Smooth muscle cell (in vitro differentiated cells): ENCODE measurements at regions not wholly inside any gene's neighbourhood (a gene's known extent, or its start where the extent isn't known, plus 50 kb on each side); places are given as distances from the start of the nearest gene placed in this dataset.

Experiments used
- DNase-seq: peaks from one replicate; lab custom pipeline; 2025; ENCODE audit not compliant: unreplicated experiment; lab: John Stamatoyannopoulos, UW
- H2AFZ ChIP-seq: fragments of 200-600 bp; sonication (generic); 2 replicates; pipeline ENCODE4 v1.6.0; 2016; ENCODE audit warnings: antibody characterized with exemption, low read depth, mild to moderate bottlenecking
- H3F3A ChIP-seq: fragments of 200-600 bp; sonication (generic); 2 replicates; pipeline ENCODE4 v1.6.0; 2017; ENCODE audit warnings: antibody characterized with exemption, low read depth
- H3K27ac ChIP-seq: fragments of 200-600 bp; sonication (generic); 2 replicates; pipeline ENCODE4 v1.5.1; 2016; ENCODE audit warnings: low read depth, mild to moderate bottlenecking
- H3K27me3 ChIP-seq: fragments of 200-600 bp; sonication (generic); 2 replicates; pipeline ENCODE4 v1.6.1; 2016; ENCODE audit warnings: low read depth, mild to moderate bottlenecking
- H3K36me3 ChIP-seq: fragments of 200-600 bp; sonication (generic); 2 replicates; pipeline ENCODE4 v1.5.1; 2016; ENCODE audit warnings: low read depth
- H3K4me1 ChIP-seq: fragments of 200-600 bp; sonication (generic); 2 replicates; pipeline ENCODE4 v1.5.1; 2016; ENCODE audit warnings: low read depth
- H3K4me2 ChIP-seq: fragments of 200-600 bp; sonication (generic); 2 replicates; pipeline ENCODE4 v1.6.0; 2016; ENCODE audit warnings: mild to moderate bottlenecking
- H3K4me3 ChIP-seq: fragments of 200-600 bp; sonication (generic); 2 replicates; pipeline ENCODE4 v1.5.1; 2016; ENCODE audit warnings: mild to moderate bottlenecking
- H3K79me2 ChIP-seq: fragments of 200-600 bp; sonication (generic); 2 replicates; pipeline ENCODE4 v1.6.0; 2016; ENCODE audit warnings: low read depth, mild to moderate bottlenecking
- H3K9ac ChIP-seq: fragments of 200-600 bp; sonication (generic); 2 replicates; pipeline ENCODE4 v1.6.0; 2016; ENCODE audit warnings: low read depth
- H3K9me3 ChIP-seq: fragments of 200-600 bp; sonication (generic); replicated peaks from 2 replicates; pipeline ENCODE4 v1.5.1; 2016; ENCODE audit warnings: low read depth
- H4K20me1 ChIP-seq: fragments of 200-600 bp; sonication (generic); 2 replicates; pipeline ENCODE4 v1.6.0; 2016; ENCODE audit warnings: low read depth
- WGBS: methylation state at CpG from one replicate; pipeline ENCODE4 v1.1.7; 2016; ENCODE audit warnings: low lambda C conversion rate; 5-methylcytosine and 5-hydroxymethylcytosine counted together
- TF ChIP-seq, protein P1 (sequence below): fragments of 200-600 bp; sonication (generic); IDR thresholded peaks from 2 replicates; pipeline ENCODE4 v1.5.1; 2017; ENCODE audit warnings: borderline replicate concordance, mild to moderate bottlenecking, antibody characterized with exemption; ENCODE audit not compliant: insufficient read depth, poor library complexity, severe bottlenecking

DNA sequence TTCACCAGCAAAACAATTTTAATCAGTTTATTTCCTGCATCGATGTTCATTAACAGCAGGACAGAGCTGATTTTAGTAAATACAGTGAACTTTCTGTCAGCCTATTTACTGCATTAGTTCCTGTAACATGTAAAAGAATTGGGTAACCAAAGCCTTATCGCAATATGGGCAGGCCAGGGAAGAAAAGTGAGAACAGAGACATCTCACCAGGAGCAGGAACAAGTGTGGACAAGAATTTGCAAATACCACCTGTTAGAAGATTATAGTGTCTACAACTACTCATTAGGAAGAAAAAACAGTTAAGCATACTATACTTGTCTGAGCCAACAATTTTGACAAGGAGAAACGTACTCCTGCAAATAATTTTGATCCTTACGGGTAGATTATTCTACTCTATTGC lies 1293.9 kb downstream of the PLA2G4A start:
- no peaks in the 10 kb centered on the region for H3F3A ChIP-seq
- H3K9me3 ChIP-seq = no peaks in the 10 kb centered on the region
- H3K4me2 ChIP-seq = no peak overlapping the region
- 73% methylated on average over 4 of the region's 4 CpGs for WGBS
- TF ChIP-seq, protein P1, sequence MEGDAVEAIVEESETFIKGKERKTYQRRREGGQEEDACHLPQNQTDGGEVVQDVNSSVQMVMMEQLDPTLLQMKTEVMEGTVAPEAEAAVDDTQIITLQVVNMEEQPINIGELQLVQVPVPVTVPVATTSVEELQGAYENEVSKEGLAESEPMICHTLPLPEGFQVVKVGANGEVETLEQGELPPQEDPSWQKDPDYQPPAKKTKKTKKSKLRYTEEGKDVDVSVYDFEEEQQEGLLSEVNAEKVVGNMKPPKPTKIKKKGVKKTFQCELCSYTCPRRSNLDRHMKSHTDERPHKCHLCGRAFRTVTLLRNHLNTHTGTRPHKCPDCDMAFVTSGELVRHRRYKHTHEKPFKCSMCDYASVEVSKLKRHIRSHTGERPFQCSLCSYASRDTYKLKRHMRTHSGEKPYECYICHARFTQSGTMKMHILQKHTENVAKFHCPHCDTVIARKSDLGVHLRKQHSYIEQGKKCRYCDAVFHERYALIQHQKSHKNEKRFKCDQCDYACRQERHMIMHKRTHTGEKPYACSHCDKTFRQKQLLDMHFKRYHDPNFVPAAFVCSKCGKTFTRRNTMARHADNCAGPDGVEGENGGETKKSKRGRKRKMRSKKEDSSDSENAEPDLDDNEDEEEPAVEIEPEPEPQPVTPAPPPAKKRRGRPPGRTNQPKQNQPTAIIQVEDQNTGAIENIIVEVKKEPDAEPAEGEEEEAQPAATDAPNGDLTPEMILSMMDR = no peak
- H2AFZ ChIP-seq = peak overlapping the region; percentile 21
- no peaks in the 10 kb centered on the region for H4K20me1 ChIP-seq
- no peak overlapping the region for H3K27ac ChIP-seq
- no peaks in the 10 kb centered on the region for H3K27me3 ChIP-seq
- no peak overlapping the region for H3K4me3 ChIP-seq
- no peaks in the 10 kb centered on the region for H3K79me2 ChIP-seq
- no peaks in the 10 kb centered on the region for H3K4me1 ChIP-seq
- DNase-seq = no peak
- H3K9ac ChIP-seq = no peak overlapping the region
- H3K36me3 ChIP-seq = no peaks in the 10 kb centered on the region

DNA sequence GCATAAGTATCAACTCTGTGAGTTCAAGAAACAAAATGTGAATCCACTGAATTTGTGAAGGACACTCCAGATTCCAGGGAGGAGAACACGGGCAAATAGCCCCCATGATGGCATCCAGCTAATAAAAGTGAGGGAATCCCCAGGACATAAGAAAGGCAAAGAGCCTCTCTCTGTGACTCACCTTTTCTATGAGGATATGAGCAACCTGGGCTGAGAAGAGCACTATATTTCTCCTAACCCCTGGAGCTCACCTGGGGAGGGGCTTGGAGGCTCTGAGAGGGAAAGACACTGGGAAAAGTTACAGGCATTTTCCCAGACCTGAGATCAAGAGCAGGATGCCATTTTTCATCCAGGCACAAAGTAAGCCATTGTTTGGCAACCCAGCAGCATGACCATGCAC lies 1298.8 kb downstream of the PLA2G4A start:
- H3K9me3 ChIP-seq = no peaks in the 10 kb centered on the region
- WGBS = 85% methylated on average over 1 of the region's 1 CpG
- H3K36me3 ChIP-seq = no peaks in the 10 kb centered on the region
- no peaks in the 10 kb centered on the region for H3F3A ChIP-seq
- H3K4me2 ChIP-seq = no peak overlapping the region
- no peaks in the 10 kb centered on the region for H4K20me1 ChIP-seq
- H3K9ac ChIP-seq = no peak overlapping the region
- H3K27me3 ChIP-seq = no peaks in the 10 kb centered on the region
- no peak overlapping the region for H3K27ac ChIP-seq
- H2AFZ ChIP-seq = no peak overlapping the region
- no peak for DNase-seq
- no peak overlapping the region for H3K4me3 ChIP-seq
- H3K79me2 ChIP-seq = no peaks in the 10 kb centered on the region
- no peaks in the 10 kb centered on the region for H3K4me1 ChIP-seq
- TF ChIP-seq, protein P1 = no peak

DNA sequence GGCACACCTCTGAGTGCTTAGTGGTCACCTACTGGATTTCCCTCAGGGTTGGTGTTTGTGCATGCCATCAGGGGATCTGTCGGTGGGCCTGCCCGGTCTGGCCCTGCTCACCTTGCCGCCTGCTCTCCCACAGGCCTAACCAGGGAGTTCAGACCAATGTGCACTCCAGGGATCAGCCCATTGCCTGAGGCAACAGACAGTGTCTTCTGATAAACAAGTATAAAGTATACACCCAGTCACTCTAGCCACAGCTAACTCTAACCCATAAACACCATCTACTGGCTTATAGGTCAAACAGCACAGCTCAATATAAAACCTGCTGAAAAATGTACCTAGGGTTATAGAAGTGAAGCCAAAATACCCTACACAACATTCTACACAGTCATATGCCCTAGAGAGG lies 1300.0 kb downstream of the PLA2G4A start:
- no peak overlapping the region for H3K27ac ChIP-seq
- 79% methylated on average over 3 of the region's 3 CpGs for WGBS
- no peaks in the 10 kb centered on the region for H3K79me2 ChIP-seq
- no peak overlapping the region for H2AFZ ChIP-seq
- H3K27me3 ChIP-seq = no peaks in the 10 kb centered on the region
- H3K4me2 ChIP-seq = no peak overlapping the region
- H3K36me3 ChIP-seq = no peaks in the 10 kb centered on the region
- H3K4me1 ChIP-seq = no peaks in the 10 kb centered on the region
- H4K20me1 ChIP-seq = no peaks in the 10 kb centered on the region
- TF ChIP-seq, protein P1 = peak; percentile 17
- no peak overlapping the region for H3K4me3 ChIP-seq
- no peaks in the 10 kb centered on the region for H3F3A ChIP-seq
- H3K9ac ChIP-seq = no peak overlapping the region
- DNase-seq = no peak
- no peaks in the 10 kb centered on the region for H3K9me3 ChIP-seq
